Transverse colon (tissue), 4 donors: ENCODE measurements at regions not wholly inside any gene's neighbourhood (a gene's known extent, or its start where the extent isn't known, plus 50 kb on each side); places are given as distances from the start of the nearest gene placed in this dataset.

ENCODE experiments used
- DNase-seq: peaks from one replicate; pipeline ENCODE4 v3.0.0-alpha.2; 2019
- H3K27ac ChIP-seq, 4 donors: fragments of 200-600 bp; sonication (generic); 2 replicates each; pipeline ENCODE4 v1.5.1; 2016 to 2018; ENCODE audit warnings: inconsistent platforms in 4 of 4
- H3K27me3 ChIP-seq: fragments of 200-600 bp; sonication (generic); 2 replicates; pipeline ENCODE4 v1.5.1; 2017; ENCODE audit warnings: inconsistent platforms
- H3K36me3 ChIP-seq, 4 donors: fragments of 200-600 bp; sonication (generic); 2 replicates each; pipeline ENCODE4 v1.5.1; 2017 to 2019; ENCODE audit warnings: inconsistent platforms in 4 of 4
- H3K4me1 ChIP-seq, 4 donors: fragments of 200-600 bp; sonication (generic); 2 replicates each; pipeline ENCODE4 v1.5.1; 2017 to 2020; ENCODE audit warnings: inconsistent platforms in 4 of 4
- H3K4me3 ChIP-seq, 4 donors: fragments of 200-600 bp; sonication (generic); 1 replicate in 1 of 4; 2 replicates in 3 of 4; pipeline versions ENCODE4 v1.5.1 to v1.6.1; 2017 to 2019; ENCODE audit warnings: inconsistent platforms in 4 of 4
- H3K9me3 ChIP-seq, 2 donors: fragments of 200-600 bp; sonication (generic); 2 replicates each; pipeline ENCODE4 v1.5.1; 2017 to 2019; ENCODE audit warnings: inconsistent platforms in 2 of 2
- EP300 ChIP-seq: sonication (generic); formaldehyde crosslinking; IDR thresholded peaks from one replicate; pipeline ENCODE4 v1.6.1; 2017; ENCODE audit warnings: antibody characterized with exemption, low read depth
- POLR2A ChIP-seq: fragments of 450-650 bp; IDR thresholded peaks from one replicate; pipeline ENCODE4 v1.6.1; 2016; ENCODE audit warnings: antibody characterized with exemption, mild to moderate bottlenecking, moderate library complexity
- POLR2AphosphoS5 ChIP-seq, 3 donors: sonication (generic); formaldehyde crosslinking; IDR thresholded peaks; one replicate each; pipeline ENCODE4 v1.6.1; 2016; ENCODE audit warnings: antibody characterized with exemption in 3 of 3
- WGBS, 2 donors: methylation state at CpG; one replicate each; pipeline ENCODE4 v1.1.5; 2018; ENCODE audit warnings: low coverage in 1 of 2; 5-methylcytosine and 5-hydroxymethylcytosine counted together
- in situ Hi-C, 4 donors: fragments of 200-750 bp; cut with MboI; loops; one replicate each; pipeline versions ENCODE4 v1.15.0 to v1.15.1; 2017; ENCODE audit warnings: low sequenced_read_pairs in 3 of 4, low pct_ligation_motif_present in 1 of 4, low pct_unique_long_range_greater_than_20kb in 1 of 4
- intact Hi-C: fragments of 100-400 bp; cut with DNase I; formaldehyde crosslinking; loops from one replicate; pipeline ENCODE4 v1.15.1; 2023; ENCODE audit warnings: low total_unique reads
- TF ChIP-seq, protein P1 (sequence below), 5 experiments: fragments of 200-600 bp in 3 of 5; fragments of 450-650 bp in 2 of 5; sonication (generic) in 3 of 5; IDR thresholded peaks; 1 replicate in 2 of 5; 2 replicates in 3 of 5; pipeline ENCODE4 v1.5.1; 2016 to 2017; ENCODE audit warnings: antibody characterized with exemption in 5 of 5, inconsistent platforms in 3 of 5, mild to moderate bottlenecking in 2 of 5, moderate library complexity in 1 of 5

- no peaks in the 10 kb centered on the region for H3K9me3 ChIP-seq
- TF ChIP-seq, protein P1, sequence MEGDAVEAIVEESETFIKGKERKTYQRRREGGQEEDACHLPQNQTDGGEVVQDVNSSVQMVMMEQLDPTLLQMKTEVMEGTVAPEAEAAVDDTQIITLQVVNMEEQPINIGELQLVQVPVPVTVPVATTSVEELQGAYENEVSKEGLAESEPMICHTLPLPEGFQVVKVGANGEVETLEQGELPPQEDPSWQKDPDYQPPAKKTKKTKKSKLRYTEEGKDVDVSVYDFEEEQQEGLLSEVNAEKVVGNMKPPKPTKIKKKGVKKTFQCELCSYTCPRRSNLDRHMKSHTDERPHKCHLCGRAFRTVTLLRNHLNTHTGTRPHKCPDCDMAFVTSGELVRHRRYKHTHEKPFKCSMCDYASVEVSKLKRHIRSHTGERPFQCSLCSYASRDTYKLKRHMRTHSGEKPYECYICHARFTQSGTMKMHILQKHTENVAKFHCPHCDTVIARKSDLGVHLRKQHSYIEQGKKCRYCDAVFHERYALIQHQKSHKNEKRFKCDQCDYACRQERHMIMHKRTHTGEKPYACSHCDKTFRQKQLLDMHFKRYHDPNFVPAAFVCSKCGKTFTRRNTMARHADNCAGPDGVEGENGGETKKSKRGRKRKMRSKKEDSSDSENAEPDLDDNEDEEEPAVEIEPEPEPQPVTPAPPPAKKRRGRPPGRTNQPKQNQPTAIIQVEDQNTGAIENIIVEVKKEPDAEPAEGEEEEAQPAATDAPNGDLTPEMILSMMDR (IDR thresholded peaks at IDR 0.05), result no peak
- no peak for TF ChIP-seq POLR2AphosphoS5 (IDR thresholded peaks at IDR 0.05)
- no peak for TF ChIP-seq POLR2A
- no peak for TF ChIP-seq EP300
- H3K4me3 ChIP-seq, result no peak overlapping the region
- no peaks in the 10 kb centered on the region for H3K36me3 ChIP-seq
- H3K27me3 ChIP-seq, result no peaks in the 10 kb centered on the region
- no peaks in the 10 kb centered on the region for H3K4me1 ChIP-seq
- no peak for DNase-seq
- in situ Hi-C loops, result no loop called here
- whole genome bisulfite sequencing, 2 donors, result 81% methylated on average over 4 to 9 of the region's 9 CpGs
- H3K27ac ChIP-seq, result no peak overlapping the region
- intact Hi-C loops, result no loop called here
These were observed 818.9 kb upstream of the SLC35B3 start for GRCh38 chr6:9254251-9254650.

DNA sequence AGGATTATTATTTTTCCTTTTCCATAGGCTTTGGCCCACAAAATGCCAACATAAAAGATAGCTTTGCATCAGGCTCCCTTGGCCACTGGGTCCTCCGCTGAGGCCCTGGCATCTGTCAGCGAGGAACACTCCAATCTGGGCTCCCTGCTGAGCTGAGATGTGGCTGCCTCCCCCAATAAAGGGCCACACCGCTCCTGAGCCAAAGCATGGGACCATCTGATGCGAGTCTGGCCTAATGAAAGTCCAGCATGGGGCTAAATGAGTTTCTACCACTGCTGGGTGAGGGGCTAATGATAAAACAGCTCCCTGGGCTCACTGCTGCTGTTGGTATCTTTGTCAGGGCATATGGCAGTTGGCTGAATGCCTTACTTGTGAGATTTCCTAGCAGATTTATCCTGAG lies 817.5 kb upstream of the SLC35B3 start:
- no peaks in the 10 kb centered on the region for H3K27me3 ChIP-seq
- no peak overlapping the region for H3K27ac ChIP-seq
- TF ChIP-seq EP300, result no peak
- TF ChIP-seq, protein P1 (IDR thresholded peaks at IDR 0.05), result no peak
- TF ChIP-seq POLR2AphosphoS5 (IDR thresholded peaks at IDR 0.05), result no peak
- no peak for TF ChIP-seq POLR2A
- intact Hi-C loops (no loop called here), in situ Hi-C loops (no loop called here)
- WGBS, 2 donors, result 80 to 88% methylated on average over 1 to 4 of the region's 4 CpGs
- DNase-seq, result no peak
- no peaks in the 10 kb centered on the region for H3K4me1 ChIP-seq
- H3K4me3 ChIP-seq, result no peak overlapping the region
- H3K9me3 ChIP-seq, result no peaks in the 10 kb centered on the region
- H3K36me3 ChIP-seq, result no peaks in the 10 kb centered on the region

GRCh38 chr6:9250852-9251251 lies 815.5 kb upstream of the SLC35B3 start:
- no peaks in the 10 kb centered on the region for H3K9me3 ChIP-seq
- in situ Hi-C loops (no loop called here), intact Hi-C loops (no loop called here)
- no peaks in the 10 kb centered on the region for H3K27me3 ChIP-seq
- TF ChIP-seq, protein P1 (IDR thresholded peaks at IDR 0.05), result peak in 3 of 5 experiments; percentile 9 to 19 (median 18)
- TF ChIP-seq POLR2A (no peak), POLR2AphosphoS5 (IDR thresholded peaks at IDR 0.05) (no peak)
- H3K36me3 ChIP-seq, result no peaks in the 10 kb centered on the region
- H3K4me3 ChIP-seq, result no peak overlapping the region
- H3K27ac ChIP-seq, result no peak overlapping the region
- DNase-seq, result peak; percentile 12
- no peaks in the 10 kb centered on the region for H3K4me1 ChIP-seq
- WGBS, 2 donors, result 12 to 43% methylated on average over 2 to 9 of the region's 9 CpGs

DNA sequence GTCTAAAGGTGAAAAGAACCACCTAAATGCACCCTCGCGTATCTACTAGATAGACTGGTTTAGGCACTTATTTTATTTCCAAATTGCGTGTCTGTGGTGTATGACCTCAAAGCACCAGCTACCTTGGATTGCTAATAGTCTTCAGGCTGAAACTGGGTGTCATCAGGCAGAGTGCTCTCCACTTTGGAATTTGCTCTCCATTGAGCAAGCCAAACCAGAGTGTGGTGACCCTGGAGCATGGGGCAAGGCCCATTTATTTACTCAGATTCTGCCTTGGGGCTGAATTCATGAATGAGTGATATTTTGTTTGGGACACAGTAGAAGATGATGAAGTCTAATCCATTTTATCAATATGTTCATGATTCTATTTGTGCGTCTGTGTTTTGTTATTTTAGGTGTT lies 812.8 kb upstream of the SLC35B3 start:
- no peak for DNase-seq
- intact Hi-C loops, result no loop called here
- H3K9me3 ChIP-seq, result no peaks in the 10 kb centered on the region
- H3K36me3 ChIP-seq, result no peaks in the 10 kb centered on the region
- no peak for TF ChIP-seq POLR2AphosphoS5 (IDR thresholded peaks at IDR 0.05)
- TF ChIP-seq, protein P1 (IDR thresholded peaks at IDR 0.05), result no peak
- no peak for TF ChIP-seq EP300
- no peak for TF ChIP-seq POLR2A
- no peaks in the 10 kb centered on the region for H3K27me3 ChIP-seq
- in situ Hi-C loops, result no loop called here
- H3K4me3 ChIP-seq, result no peak overlapping the region
- no peak overlapping the region for H3K27ac ChIP-seq
- 83 to 92% methylated on average over 4 of the region's 4 CpGs for whole genome bisulfite sequencing, 2 donors
- no peaks in the 10 kb centered on the region for H3K4me1 ChIP-seq
